ENCODE measurements at regions not wholly inside any gene's neighbourhood (a gene's known extent, or its start where the extent isn't known, plus 50 kb on each side); places are given as distances from the start of the nearest gene placed in this dataset.

DNA sequence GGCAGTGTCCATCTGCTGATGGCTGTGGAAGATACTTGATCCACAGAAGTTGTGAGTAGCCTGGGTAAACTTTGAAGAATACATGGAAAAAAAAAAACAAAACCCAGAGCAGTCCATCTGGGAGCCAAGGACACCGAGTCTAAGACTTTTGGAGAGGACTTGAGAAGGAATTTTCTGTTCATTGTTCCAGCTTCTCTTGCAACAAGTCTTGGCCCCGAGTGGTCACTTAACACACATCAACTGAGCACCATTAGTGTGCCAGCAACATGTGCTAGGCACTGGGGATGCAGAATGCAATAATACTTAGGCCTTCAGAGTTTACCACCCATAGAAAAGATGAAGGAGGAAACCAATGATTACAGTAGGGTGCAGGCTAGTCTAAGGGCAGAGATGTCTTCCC lies 266.7 kb downstream of the EMP1 start:
- no peak for DNase-seq (ENCODE audit: extremely low spot score, insufficient read length, low read depth)
- FAIRE-seq = no peak

- FAIRE-seq (no peak), DNase-seq (ENCODE audit: extremely low spot score, insufficient read length, low read depth) (no peak)
Measured at GRCh38 chr12:13462450-13462849, 265.9 kb downstream of the EMP1 start.

DNA sequence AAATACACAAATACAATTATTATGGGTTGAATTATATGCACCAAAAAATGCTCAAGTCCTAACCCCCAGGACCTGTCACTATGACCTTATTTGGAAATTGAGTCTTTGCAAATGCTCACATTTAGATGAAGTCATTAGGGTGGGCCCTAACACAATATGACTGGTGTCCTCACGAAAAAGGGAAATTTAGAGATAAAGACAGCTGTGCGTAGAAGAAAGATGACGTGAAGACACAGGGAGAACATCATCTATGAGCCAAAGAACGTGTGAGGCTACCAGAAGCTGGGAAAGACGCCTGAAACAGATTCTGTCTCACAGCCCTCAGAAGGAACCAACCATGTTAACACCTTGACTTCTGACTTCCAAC lies 259.2 kb downstream of the EMP1 start:
- no peak for FAIRE-seq

DNA sequence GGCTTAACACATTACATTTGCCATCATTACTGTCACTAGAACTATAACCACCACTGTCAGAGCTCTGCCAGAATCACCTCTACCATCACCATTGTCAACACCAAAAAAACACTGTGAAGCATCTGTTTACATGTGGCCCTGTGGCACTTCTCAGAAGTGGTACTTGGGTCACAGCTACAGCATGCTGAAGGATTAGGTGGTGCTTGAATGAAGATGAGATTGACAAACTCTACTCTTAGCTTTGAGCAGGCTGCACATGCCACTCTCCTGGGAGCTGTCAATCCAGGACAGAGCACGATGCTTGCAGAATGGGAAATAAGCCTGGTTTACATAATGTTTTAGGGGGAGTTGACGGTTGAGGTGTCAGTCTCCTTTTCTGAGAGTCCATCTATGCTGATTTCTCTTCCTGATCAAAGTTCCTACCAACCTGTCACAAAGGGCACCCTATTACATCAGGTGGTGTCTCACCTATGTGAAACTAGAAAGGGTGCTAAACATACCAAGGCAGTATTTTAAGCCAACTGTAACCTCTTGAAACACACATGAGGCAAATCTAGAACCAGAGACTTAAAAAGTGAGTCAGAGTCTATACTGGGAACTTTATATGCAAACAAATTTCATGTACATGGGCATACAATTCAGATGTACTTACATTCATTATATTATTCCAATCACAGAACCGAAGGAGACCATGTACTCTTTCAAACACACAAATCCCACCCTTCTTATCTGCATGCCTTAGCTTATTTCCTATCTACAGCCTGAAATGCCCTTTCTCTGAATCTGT lies 258.7 kb downstream of the EMP1 start:
- FAIRE-seq (no peak), DNase-seq (ENCODE audit: extremely low spot score, insufficient read length, low read depth) (no peak)

More for the DNA sequence above, 259.2 kb downstream of the EMP1 start:
- no peak for DNase-seq (ENCODE audit: extremely low spot score, insufficient read length, low read depth)

- FAIRE-seq (no peak), DNase-seq (ENCODE audit: extremely low spot score, insufficient read length, low read depth) (no peak)
Measured at GRCh38 chr12:13452955-13453570, 256.5 kb downstream of the EMP1 start.

DNA sequence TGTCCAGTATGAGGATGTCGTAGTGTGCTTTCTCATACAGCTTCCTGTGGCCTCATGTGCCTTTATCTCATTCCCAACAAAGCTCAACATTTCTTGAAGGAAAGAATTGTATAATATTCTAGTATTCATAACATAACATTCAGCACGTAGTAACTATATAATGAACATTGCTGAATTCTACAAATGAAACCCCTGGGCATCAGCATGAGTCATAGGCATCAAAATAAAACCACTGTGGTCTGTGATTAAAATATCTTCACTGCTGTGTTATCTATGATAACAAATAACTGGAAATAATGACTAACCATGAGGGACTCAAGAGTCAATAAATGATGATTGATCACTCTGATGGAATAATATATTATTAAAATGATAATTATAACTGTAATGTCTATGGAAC lies 255.2 kb downstream of the EMP1 start:
- no peak for DNase-seq (ENCODE audit: extremely low spot score, insufficient read length, low read depth)
- no peak for FAIRE-seq

DNA sequence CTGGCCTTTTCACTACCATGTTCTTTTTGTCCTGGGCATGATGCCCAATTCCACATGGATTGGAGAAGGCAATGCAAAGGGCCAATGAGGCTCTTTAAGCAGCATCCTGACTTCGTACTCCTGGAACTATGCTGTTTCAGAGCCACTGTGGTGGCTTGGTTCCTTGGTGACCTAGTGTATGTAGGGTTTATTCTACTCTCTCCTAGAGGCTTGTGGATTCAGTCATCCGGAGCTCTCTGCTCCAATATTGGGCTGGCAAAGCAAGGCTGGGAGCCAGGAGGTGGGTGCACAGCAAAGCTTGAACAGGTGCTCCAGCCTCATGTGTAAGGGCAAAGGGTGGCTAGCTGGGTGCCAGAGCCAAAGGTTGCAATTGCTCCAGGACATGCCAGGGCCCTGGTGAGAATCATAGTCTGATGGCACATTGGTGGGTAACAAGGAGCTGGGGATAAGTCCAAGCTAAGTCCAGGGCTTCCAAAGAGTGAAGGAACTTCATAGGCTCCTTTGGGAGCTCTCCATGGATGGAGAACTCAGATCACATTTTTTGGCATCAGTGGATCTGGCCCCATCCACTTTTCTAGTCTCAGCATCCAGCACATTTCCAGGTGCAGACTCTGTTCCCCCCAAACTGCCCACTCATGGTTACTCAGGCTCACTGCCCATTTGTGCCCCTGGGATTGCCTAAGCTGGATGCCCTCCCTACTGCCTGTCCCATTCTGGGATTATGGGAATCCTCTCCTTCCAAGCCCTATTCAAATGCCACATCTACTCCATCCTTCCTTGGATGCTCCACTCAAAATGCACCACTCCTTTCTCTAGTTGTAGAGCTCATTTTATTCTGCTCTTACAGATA lies 253.9 kb downstream of the EMP1 start:
- no peak for FAIRE-seq
- no peak for DNase-seq (ENCODE audit: extremely low spot score, insufficient read length, low read depth)

- FAIRE-seq = no peak
- DNase-seq (ENCODE audit: extremely low spot score, insufficient read length, low read depth) = no peak
Measured at GRCh38 chr12:13444076-13444475, 247.6 kb downstream of the EMP1 start.

DNA sequence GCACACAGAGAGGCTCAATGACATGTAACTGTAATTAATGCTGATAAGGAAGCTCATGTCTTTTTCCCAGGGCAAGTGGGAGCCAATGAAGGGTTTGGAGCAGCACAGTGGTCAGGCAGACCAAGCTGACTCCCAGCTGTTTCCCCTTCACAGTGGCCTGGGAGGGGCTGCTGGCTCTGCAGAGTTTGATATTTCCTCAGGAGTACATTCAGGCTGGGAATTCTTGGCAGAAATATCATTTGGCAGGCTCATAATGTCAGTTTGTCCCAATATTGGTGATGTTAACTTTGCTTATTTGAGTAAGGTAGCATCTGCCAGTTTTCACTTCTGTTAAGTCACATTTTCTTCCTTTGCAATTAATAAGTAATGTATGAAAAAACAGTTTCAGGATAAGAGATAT lies 247.0 kb downstream of the EMP1 start:
- DNase-seq (ENCODE audit: extremely low spot score, insufficient read length, low read depth) (no peak), FAIRE-seq (no peak)

GRCh38 chr12:13443028-13443427 lies 246.5 kb downstream of the EMP1 start:
- no peak for FAIRE-seq

GRCh38 chr12:13442457-13442856 lies 245.9 kb downstream of the EMP1 start:
- FAIRE-seq = no peak
- no peak for DNase-seq (ENCODE audit: extremely low spot score, insufficient read length, low read depth)

More at GRCh38 chr12:13443028-13443427, 246.5 kb downstream of the EMP1 start:
- no peak for DNase-seq (ENCODE audit: extremely low spot score, insufficient read length, low read depth)

- no peak for FAIRE-seq
Measured at GRCh38 chr12:13440844-13441243, 244.3 kb downstream of the EMP1 start.

DNA sequence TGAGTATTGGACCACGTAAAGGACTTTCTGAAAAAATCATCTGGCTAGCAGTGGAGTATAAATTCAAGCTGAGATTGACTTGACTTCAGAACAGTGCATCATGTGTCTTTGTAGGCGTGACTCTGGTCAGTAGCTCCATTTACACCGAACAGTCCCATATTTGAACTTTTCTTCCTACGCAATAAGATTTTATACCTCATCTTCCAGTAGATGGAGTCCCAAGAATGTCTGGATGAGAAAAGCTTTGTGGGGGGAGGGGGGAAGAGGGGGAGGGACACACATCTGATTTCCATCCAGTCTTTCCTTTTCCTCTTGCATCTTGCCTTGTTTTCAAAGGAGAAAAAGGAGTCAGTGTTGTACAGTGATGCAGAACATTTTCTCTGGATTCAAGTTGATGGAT lies 241.0 kb downstream of the EMP1 start:
- no peak for FAIRE-seq
- DNase-seq (ENCODE audit: extremely low spot score, insufficient read length, low read depth) = no peak

More at GRCh38 chr12:13440844-13441243, 244.3 kb downstream of the EMP1 start:
- no peak for DNase-seq (ENCODE audit: extremely low spot score, insufficient read length, low read depth)

- no peak for DNase-seq (ENCODE audit: extremely low spot score, insufficient read length, low read depth)
- FAIRE-seq = no peak
Measured at GRCh38 chr12:13436696-13437391, 240.3 kb downstream of the EMP1 start.

GRCh38 chr12:13436182-13436581 lies 239.7 kb downstream of the EMP1 start:
- FAIRE-seq (no peak), DNase-seq (ENCODE audit: extremely low spot score, insufficient read length, low read depth) (no peak)

- DNase-seq (ENCODE audit: extremely low spot score, insufficient read length, low read depth) = no peak
- FAIRE-seq = no peak
Measured at GRCh38 chr12:13435235-13435933, 238.9 kb downstream of the EMP1 start.

DNA sequence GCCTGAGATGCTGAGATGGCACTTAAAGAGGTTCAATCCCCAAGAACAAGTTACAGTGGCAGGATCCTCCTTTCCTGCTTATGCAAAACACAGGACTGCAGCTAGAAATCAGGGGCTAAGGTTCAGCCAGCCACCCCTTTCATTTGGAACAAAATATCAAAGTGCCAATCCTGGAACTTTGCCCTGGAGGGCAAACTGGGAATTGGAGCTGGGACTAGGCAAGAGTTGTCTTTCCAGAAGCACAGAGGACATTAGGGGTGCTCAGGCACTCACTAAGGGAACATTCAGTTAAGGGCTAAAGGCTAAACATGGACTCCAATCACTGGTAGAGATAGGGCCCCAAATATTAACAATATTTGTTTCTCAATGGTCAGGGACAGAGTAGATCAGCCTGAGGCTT lies 237.2 kb downstream of the EMP1 start:
- DNase-seq (ENCODE audit: extremely low spot score, insufficient read length, low read depth) = no peak
- FAIRE-seq = no peak

- DNase-seq (ENCODE audit: extremely low spot score, insufficient read length, low read depth) (no peak), FAIRE-seq (no peak)
Measured at GRCh38 chr12:13431041-13431440, 234.5 kb downstream of the EMP1 start.

DNA sequence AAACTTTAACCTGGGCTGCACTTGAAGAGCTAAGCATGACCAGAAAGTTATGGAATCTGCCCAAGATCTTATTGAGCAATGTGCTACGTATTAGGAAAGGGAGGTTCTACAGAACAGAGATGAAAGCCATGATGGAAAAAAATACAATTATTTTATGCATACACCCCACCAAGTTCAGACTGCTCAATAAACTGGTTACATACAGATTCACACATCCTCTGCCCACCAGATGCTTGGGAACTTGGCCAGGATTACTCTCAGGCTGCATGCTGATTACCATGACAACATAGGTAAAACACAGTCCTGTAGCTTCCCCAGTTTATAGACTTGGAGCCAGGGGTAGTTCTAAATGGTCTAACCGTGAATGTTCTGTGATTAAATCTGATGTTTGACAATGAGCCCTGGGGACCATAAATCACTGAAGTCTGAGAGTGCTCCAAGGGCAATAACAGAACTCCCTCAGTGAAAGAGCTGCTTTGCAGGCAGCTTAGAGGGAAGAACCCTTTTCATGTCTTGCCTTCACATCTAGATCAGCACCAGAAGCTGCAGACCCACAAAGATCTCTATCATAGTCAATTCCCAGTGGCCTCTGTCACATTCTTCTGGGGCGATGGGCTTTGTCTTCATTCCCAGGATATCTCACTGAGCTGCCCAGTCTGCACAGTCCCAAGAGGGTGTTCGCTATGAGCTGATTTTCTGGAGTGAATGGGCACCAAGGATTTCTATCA lies 232.2 kb downstream of the EMP1 start:
- no peak for FAIRE-seq
- no peak for DNase-seq (ENCODE audit: extremely low spot score, insufficient read length, low read depth)

Measured in GM18507 (cell line).